Naive thymus-derived CD4-positive, alpha-beta T cell (primary cell): ENCODE measurements at regions not wholly inside any gene's neighbourhood (a gene's known extent, or its start where the extent isn't known, plus 50 kb on each side); places are given as distances from the start of the nearest gene placed in this dataset.

Source experiments
- ATAC-seq: fragments of 150-1000 bp; cut with Tn5 transposase; 2 replicates; pipeline ENCODE4 v1.10.0; 2021; ENCODE audit warnings: mild to moderate bottlenecking, moderate library complexity
- CTCF ChIA-PET: fragments of 350-600 bp; sonication (Branson Sonifier 250); formaldehyde crosslinking; loops from one replicate; lab custom pipeline; 2021; ENCODE audit warnings: antibody characterized with exemption; lab: Charles Lee
- POLR2A ChIA-PET: fragments of 350-600 bp; sonication (Branson Sonifier 250); formaldehyde crosslinking; loops from one replicate; lab custom pipeline; 2021; ENCODE audit warnings: antibody characterized with exemption, inconsistent platforms; lab: Charles Lee
- DNase-seq, 9 donors: peaks; one replicate each; pipeline versions ENCODE4 v3.0.0 to v3.0.0-alpha.2; 2020 to 2022; ENCODE audit warnings: mixed read lengths in 1 of 9
- H3K27ac ChIP-seq: one replicate; pipeline ENCODE4 v1.7.0; 2013; ENCODE audit warnings: mild to moderate bottlenecking, low read depth, low read length, moderate library complexity
- H3K27me3 ChIP-seq, 2 donors: one replicate each; pipeline ENCODE4 v1.7.0; 2013; ENCODE audit warnings: low read length in 2 of 2, mild to moderate bottlenecking in 2 of 2, moderate library complexity in 2 of 2; ENCODE audit not compliant: control insufficient read depth in 2 of 2, insufficient read depth in 2 of 2
- H3K36me3 ChIP-seq, 3 experiments: 1 replicate in 2 of 3; 2 replicates in 1 of 3; pipeline ENCODE4 v1.7.0; 2013; ENCODE audit warnings: low read length in 3 of 3, mild to moderate bottlenecking in 3 of 3, moderate library complexity in 1 of 3; ENCODE audit not compliant: insufficient read depth in 3 of 3, control insufficient read depth in 2 of 3
- H3K4me1 ChIP-seq, 2 donors: one replicate each; pipeline ENCODE4 v1.7.0; 2013; ENCODE audit warnings: low read length in 2 of 2, mild to moderate bottlenecking in 2 of 2, moderate library complexity in 1 of 2; ENCODE audit not compliant: control insufficient read depth in 2 of 2, insufficient read depth in 2 of 2
- H3K4me3 ChIP-seq: 2 replicates; pipeline ENCODE4 v1.7.0; 2013; ENCODE audit warnings: mild to moderate bottlenecking, low read length
- H3K9me3 ChIP-seq, 3 experiments: 1 replicate in 2 of 3; 2 replicates in 1 of 3; pipeline ENCODE4 v1.7.0; 2013; ENCODE audit warnings: low read length in 3 of 3; ENCODE audit not compliant: control insufficient read depth in 2 of 3
- H3K27ac Mint-ChIP-seq, 9 donors: one replicate each; pipeline ENCODE4 v1.8.0; 2020 to 2022; ENCODE audit warnings: mixed read lengths in 9 of 9, mild to moderate bottlenecking in 8 of 9, moderate library complexity in 5 of 9, inconsistent platforms in 2 of 9
- H3K27me3 Mint-ChIP-seq, 5 donors: one replicate each; pipeline ENCODE4 v1.8.0; 2021 to 2022; ENCODE audit warnings: mixed read lengths in 5 of 5, mild to moderate bottlenecking in 1 of 5
- H3K36me3 Mint-ChIP-seq, 5 donors: one replicate each; pipeline ENCODE4 v1.8.0; 2020 to 2022; ENCODE audit warnings: mixed read lengths in 5 of 5, mild to moderate bottlenecking in 3 of 5, inconsistent platforms in 1 of 5
- H3K4me1 Mint-ChIP-seq, 7 donors: one replicate each; pipeline ENCODE4 v1.8.0; 2020 to 2022; ENCODE audit warnings: mixed read lengths in 7 of 7, mild to moderate bottlenecking in 3 of 7, inconsistent platforms in 1 of 7
- H3K4me3 Mint-ChIP-seq, 10 donors: one replicate each; pipeline ENCODE4 v1.8.0; 2020 to 2022; ENCODE audit warnings: mild to moderate bottlenecking in 10 of 10, mixed read lengths in 10 of 10, moderate library complexity in 6 of 10, inconsistent platforms in 2 of 10
- H3K9me3 Mint-ChIP-seq, 11 donors: one replicate each; pipeline ENCODE4 v1.8.0; 2020 to 2022; ENCODE audit warnings: mixed read lengths in 11 of 11, mild to moderate bottlenecking in 4 of 11, inconsistent platforms in 1 of 11, moderate library complexity in 1 of 11
- intact Hi-C, 2 donors: fragments of 100-400 bp; cut with micrococcal nuclease; formaldehyde crosslinking; loops; one replicate each; pipeline ENCODE4 v1.15.1; 2023

DNA sequence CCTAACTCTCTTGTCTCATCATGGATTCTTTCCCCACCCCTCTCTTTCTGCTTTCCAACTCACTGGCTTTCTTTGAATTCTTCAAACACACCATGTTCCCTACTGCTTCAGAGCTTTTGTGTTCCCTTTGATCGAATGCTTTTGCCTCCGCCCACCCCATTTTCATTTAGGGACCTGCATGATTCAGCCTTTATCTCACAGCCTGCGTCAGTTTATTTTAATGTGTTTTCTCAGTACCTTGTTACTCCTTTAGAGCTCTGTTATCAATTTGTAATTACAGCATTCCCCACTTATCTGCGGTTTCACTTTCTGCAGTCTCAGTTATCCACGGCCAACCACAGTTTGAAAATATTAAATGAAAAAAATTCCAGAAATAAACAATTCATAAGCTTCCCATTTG lies 451.3 kb downstream of the METTL15 start:
- H3K9me3 ChIP-seq: no peaks in the 10 kb centered on the region
- ChIA-PET CTCF (interaction anchor here (0.6 kb wide), 1 partner anchor 12 kb away, joined by 3 read pairs; no protein-coding TSS in a partner anchor), POLR2A (no interaction called here)
- DNase-seq (no peak), ATAC-seq (no peak)
- no peaks in the 10 kb centered on the region for H3K27me3 ChIP-seq
- Mint-ChIP-seq H3K9me3 (peaks cover 0 to 11% (median 6%) of the 10 kb centered on the region in 11 donors), H3K27me3 (peaks cover 0 to 14% (median 7%) of the 10 kb centered on the region in 5 donors), H3K4me3 (no peak overlapping the region), H3K4me1 (no peaks in the 10 kb centered on the region), H3K36me3 (no peaks in the 10 kb centered on the region), H3K27ac (no peak overlapping the region)
- H3K4me1 ChIP-seq: no peaks in the 10 kb centered on the region
- no peak overlapping the region for H3K27ac ChIP-seq
- no peaks in the 10 kb centered on the region for H3K36me3 ChIP-seq
- no peak overlapping the region for H3K4me3 ChIP-seq
- intact Hi-C loops: no loop called here

DNA sequence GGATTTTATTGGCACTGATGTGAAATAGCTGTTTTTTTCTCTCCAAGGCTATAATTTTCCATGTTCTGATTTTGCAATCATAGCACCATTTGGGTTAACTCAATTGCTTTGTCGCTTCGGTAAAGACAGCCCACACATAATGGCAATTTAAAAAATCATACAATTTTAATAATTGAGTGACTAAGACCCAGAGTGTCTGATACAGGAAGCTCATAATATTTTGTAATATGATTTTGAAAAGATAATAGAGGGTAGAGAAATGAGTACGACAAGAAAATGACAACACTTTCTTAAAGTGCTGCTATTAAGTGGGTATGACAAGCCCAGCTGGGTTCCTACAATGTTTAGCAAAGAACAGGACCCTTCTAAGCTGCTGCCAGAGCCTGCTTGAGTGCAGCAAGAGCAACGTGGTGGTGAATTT lies 439.1 kb downstream of the METTL15 start:
- no peaks in the 10 kb centered on the region for H3K36me3 ChIP-seq
- H3K27ac ChIP-seq: no peak overlapping the region
- ChIA-PET CTCF (interaction anchor here (0.7 kb wide), 1 partner anchor 12 kb away, joined by 3 read pairs; no protein-coding TSS in a partner anchor), POLR2A (no interaction called here)
- no peaks in the 10 kb centered on the region for H3K4me1 ChIP-seq
- ATAC-seq: no peak
- Mint-ChIP-seq H3K36me3 (no peaks in the 10 kb centered on the region), H3K4me1 (no peaks in the 10 kb centered on the region), H3K27me3 (no peaks in the 10 kb centered on the region), H3K4me3 (no peak overlapping the region), H3K27ac (no peak overlapping the region), H3K9me3 (peaks cover 0 to 4% (median 0%) of the 10 kb centered on the region in 11 donors)
- intact Hi-C loops: no loop called here
- no peaks in the 10 kb centered on the region for H3K9me3 ChIP-seq
- DNase-seq: no peak
- H3K27me3 ChIP-seq: no peaks in the 10 kb centered on the region
- no peak overlapping the region for H3K4me3 ChIP-seq

DNA sequence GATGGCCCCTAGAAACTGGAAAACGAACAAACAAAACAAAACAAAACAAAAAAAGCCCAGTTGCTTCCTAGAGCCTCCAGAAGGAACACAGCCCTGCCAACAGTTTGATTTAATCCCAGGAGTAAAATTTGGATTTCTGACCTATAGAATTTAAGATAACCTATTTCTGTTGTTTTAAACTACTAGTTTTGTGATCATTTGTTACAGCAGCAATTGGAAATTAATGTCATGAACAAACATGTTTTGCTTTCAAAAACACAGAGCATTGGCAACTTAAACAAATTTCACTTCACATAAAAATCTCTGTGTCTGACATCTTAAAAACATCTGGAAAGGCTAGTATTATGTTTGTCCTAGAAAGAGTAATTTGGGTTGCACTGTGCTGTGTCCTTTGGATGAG lies 437.3 kb downstream of the METTL15 start:
- Histone ChIP-seq H3K4me1 (no peaks in the 10 kb centered on the region), H3K27ac (no peak overlapping the region), H3K9me3 (no peaks in the 10 kb centered on the region), H3K4me3 (no peak overlapping the region), H3K36me3 (no peaks in the 10 kb centered on the region), H3K27me3 (no peaks in the 10 kb centered on the region)
- ChIA-PET POLR2A (no interaction called here), CTCF (no interaction called here)
- Mint-ChIP-seq H3K27me3 (no peaks in the 10 kb centered on the region), H3K9me3 (peaks cover 0 to 2% (median 0%) of the 10 kb centered on the region in 11 donors), H3K4me1 (no peaks in the 10 kb centered on the region), H3K36me3 (no peaks in the 10 kb centered on the region), H3K27ac (no peak overlapping the region), H3K4me3 (no peak overlapping the region)
- ATAC-seq: no peak
- DNase-seq: no peak
- intact Hi-C loops: no loop called here

DNA sequence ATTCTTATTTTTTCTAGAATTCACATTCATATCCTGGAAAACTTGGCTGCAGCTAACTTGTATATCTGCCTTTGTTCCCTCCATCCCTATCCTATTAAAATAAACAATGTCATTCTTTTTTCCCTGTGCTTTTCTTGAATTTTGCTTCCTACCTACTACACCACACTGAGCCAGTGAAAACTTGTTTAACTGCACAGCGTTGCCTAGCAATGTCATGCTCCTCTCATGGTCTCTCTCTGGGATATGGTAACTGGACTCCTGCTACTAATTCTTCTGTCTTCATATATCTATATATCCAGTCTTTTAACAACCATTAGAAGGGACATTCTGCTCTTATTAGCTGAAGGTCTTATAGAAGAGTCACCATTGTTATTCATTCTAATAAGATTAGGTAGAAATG lies 434.4 kb downstream of the METTL15 start:
- Histone ChIP-seq H3K4me3 (no peak overlapping the region), H3K4me1 (no peaks in the 10 kb centered on the region), H3K27me3 (no peaks in the 10 kb centered on the region), H3K27ac (no peak overlapping the region), H3K36me3 (no peaks in the 10 kb centered on the region), H3K9me3 (no peaks in the 10 kb centered on the region)
- intact Hi-C loops: no loop called here
- Mint-ChIP-seq H3K27me3 (peaks cover 0 to 8% (median 0%) of the 10 kb centered on the region in 5 donors), H3K36me3 (no peaks in the 10 kb centered on the region), H3K4me1 (no peaks in the 10 kb centered on the region), H3K27ac (no peak overlapping the region), H3K9me3 (peaks cover 0 to 2% (median 0%) of the 10 kb centered on the region in 11 donors), H3K4me3 (no peak overlapping the region)
- ATAC-seq (no peak), DNase-seq (no peak)
- ChIA-PET CTCF (no interaction called here), POLR2A (no interaction called here)

DNA sequence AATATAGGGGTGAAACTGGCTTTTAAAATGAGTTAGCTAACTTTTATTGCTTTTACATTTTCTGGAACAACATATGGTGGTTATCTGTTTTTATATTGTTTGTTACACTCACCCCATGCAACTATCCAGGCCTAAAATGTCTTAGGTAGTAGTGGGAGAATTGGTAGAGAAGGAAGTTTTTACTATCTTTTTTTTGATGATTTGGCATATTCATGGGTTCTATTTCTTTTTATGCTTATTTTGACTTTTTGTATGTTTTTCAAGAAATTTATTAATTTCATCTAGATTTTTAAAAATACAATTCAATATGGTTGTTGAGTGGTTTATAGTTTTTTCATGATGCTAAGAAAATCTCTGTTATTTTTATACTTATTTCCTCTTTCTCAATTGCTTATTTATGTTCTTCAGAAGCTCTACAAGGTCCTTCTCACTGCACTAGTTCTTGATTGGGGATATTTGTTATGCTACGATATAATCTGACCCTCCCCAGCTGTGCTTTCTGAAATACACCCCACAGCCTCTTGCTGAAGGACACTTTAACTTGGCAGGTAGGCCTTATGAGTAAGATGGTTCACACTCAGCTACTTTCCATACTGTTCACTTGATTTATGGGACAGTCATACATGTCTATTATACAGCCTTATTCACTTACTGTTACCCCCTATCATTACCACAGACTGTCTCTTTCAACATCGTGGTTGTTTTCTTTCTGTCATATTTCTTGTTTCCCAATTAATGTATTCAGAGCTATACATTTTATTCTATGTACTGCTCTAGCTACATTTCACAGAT lies 431.2 kb downstream of the METTL15 start:
- POLR2A ChIA-PET: no interaction called here
- DNase-seq: no peak
- Histone ChIP-seq H3K27ac (no peak overlapping the region), H3K4me3 (no peak overlapping the region), H3K9me3 (no peaks in the 10 kb centered on the region), H3K4me1 (no peaks in the 10 kb centered on the region), H3K27me3 (no peaks in the 10 kb centered on the region), H3K36me3 (no peaks in the 10 kb centered on the region)
- Mint-ChIP-seq H3K27me3 (peaks cover 0 to 14% (median 0%) of the 10 kb centered on the region in 5 donors), H3K36me3 (no peaks in the 10 kb centered on the region), H3K4me3 (no peak overlapping the region), H3K4me1 (no peaks in the 10 kb centered on the region), H3K9me3 (peaks cover 0 to 1% (median 0%) of the 10 kb centered on the region in 11 donors), H3K27ac (no peak overlapping the region)
- intact Hi-C loops: no loop called here
- no peak for ATAC-seq
- CTCF ChIA-PET: no interaction called here

DNA sequence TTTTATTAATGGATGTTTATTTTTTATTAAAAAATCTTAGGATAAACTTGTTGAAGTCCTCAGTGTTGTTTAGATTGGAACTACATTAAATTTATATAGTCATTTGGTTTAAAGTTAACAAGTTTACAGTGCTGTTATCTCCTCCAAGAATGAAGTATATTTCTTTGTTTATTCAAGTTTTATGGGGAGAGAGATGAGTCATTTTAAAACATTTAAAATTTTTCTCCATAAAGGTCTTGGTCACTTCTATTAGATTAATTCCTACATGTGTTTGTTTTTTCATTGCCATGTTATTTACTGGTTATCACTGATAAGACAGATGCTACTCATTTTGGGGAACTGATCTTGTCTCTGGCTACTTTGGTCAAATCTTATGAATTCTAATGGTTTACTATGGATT lies 429.6 kb downstream of the METTL15 start:
- Mint-ChIP-seq H3K4me3 (no peak overlapping the region), H3K27me3 (peaks cover 0 to 14% (median 0%) of the 10 kb centered on the region in 5 donors), H3K36me3 (no peaks in the 10 kb centered on the region), H3K27ac (no peak overlapping the region), H3K9me3 (peaks cover 0 to 1% (median 0%) of the 10 kb centered on the region in 11 donors), H3K4me1 (no peaks in the 10 kb centered on the region)
- H3K4me3 ChIP-seq: no peak overlapping the region
- ATAC-seq (no peak), DNase-seq (no peak)
- CTCF ChIA-PET: no interaction called here
- H3K27ac ChIP-seq: no peak overlapping the region
- H3K4me1 ChIP-seq: no peaks in the 10 kb centered on the region
- intact Hi-C loops: no loop called here
- H3K27me3 ChIP-seq: no peaks in the 10 kb centered on the region
- H3K9me3 ChIP-seq: no peaks in the 10 kb centered on the region
- POLR2A ChIA-PET: no interaction called here
- no peaks in the 10 kb centered on the region for H3K36me3 ChIP-seq
